Limb (tissue), 2 donors: ENCODE measurements at regions not wholly inside any gene's neighbourhood (a gene's known extent, or its start where the extent isn't known, plus 50 kb on each side); places are given as distances from the start of the nearest gene placed in this dataset.

ENCODE experiments used
- DNase-seq, 2 donors: peaks; one replicate each; pipeline ENCODE4 v3.0.0-alpha.2; 2016; ENCODE audit errors: extremely low spot score in 2 of 2

DNA sequence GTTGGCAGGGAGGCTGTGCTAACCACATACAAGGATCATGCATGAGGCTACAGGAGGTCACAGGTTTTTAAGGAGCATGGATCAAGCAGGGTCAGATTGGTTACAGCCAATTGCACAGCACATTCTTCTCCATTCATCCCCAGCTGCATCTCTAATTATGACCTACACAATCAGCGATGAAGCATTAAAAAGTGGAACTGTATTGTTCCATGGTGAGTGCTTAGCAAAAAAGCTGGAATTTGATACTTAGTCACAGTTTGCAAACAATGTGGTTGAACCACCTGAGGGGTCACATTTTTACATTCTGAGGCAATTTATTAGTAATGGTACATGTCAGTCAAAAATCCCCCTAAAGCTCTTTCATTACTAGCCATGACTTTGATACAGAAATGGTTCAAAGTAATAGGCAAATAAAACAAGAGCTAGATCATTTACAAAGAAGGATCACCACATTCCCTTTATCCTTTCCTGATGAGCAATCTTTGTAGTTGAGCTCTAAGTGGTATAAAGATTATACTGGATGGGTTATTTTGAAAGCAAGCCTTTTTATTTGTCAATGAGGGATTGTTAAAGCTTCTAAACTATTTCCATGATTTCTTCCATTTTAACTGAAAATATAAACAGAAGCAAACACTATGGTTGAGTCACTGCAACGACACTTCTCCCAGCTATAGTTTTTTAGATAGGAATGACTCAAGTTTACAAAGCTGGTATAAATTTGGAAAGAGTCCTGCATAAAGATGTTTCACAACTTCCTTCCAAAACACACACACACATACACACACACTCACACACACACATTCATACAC lies 217.8 kb upstream of the SEMA3A start:
- no peak for DNase-seq

DNA sequence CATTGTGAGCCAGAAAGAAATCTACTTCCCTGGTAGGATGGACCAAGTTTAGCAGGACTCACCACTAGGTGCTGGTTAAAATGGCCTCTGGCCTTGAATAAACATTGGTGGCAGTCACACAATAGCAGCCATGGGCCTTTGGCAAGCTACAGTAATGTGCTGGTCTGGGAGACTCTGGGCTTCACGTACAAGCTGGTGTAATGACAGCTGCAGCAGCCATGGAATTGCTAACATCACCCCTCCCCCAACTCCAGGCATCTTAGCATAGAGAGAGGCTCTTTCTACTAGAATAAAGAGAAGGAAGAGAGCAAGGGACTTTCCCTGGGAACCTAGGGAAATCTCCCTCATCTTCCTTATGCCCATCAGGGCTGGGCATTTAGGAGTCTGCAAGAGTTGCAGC lies 205.1 kb upstream of the SEMA3A start:
- no peak for DNase-seq

DNA sequence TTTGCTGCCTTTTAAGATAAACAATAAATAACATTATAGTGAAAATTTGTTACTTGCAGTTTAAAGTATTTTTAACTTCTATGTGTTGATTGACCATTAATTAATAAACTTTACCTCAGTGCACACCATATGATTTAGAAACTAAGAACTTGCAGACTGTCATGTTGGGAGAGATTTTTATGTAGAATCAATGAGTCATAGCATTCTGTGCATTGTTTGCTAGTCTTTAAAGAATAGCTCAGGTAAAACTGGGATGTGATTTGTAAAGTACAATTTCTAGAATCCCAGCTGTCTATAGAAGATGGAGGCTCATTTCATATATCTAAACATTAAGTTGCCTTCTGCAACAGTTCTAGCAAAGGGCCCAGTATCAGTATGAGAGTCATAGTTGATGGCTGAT lies 199.6 kb upstream of the SEMA3A start:
- no peak for DNase-seq

DNA sequence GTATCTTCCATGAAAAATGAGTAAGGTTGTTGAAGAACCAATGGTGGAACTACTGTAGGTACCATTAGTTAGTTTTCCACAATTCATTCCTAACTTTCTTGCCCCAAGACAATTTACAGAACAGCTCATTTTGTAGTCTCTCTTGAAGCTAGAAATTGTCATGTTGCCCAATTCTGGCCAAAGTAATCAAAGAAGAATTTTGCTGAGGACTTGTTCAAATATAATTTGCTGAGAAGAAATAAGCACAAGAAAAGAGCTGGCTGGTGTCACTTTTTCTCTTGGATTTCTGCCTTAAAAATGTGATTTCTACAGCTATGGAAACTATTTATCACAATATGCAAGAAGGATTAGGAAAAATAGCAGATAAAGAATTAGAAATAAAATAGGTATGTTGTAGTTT lies 199.2 kb upstream of the SEMA3A start:
- no peak for DNase-seq

DNA sequence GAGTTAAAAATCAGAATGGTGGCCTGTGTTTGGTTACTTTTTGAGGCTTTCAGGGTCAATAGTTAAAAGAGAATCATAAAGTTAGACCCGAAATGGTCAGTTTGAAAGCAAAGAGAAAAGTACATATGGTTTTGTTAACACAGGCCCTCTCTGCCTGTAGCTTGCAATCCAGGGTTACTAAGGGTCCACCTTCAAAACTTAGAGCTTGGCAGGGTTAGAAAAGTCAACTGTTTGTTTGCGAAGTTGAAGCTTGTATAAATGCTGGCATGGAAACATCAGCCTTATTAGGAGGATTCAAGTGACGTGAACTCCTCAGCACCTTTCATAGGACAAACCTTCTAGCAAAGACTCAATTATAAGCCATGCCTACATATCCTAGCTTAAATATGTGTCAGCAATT lies 196.3 kb upstream of the SEMA3A start:
- no peak for DNase-seq

DNA sequence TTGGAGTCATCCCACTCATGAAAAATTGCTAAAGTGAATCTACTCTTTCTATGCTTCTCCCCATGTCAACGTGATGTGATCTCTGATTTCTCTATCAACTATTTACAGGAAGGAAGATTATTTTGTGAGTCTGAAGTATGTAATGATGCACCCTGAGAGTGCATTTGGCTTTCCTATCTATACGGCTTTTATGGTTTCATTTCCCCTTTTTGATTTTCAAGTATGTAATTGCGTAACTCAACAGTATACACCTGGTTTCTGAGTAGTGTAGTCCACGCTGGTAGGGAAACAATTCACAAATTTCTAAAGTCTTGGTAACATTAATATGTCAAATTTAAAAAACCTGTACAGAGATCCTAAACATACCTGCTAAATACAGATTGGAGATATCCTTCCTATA lies 194.7 kb upstream of the SEMA3A start:
- no peak for DNase-seq

DNA sequence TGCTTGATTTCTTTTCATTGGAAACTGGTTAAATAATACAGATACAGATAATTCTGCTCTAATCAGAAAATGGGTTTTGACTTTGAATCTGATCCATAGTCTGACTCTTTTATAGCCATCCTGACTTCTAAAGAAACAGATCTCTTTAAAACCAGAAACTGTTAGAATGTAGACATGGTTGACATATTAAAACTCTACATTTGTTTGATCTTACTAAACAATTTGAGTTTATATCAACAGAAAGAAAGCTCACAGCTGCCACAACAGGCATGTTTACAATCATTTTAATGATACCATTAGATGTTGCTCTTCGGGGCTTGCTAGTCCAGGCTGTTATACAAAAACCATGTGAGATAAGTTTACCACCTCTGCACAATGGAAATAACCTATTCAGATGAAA lies 193.0 kb upstream of the SEMA3A start:
- DNase-seq: no peak

DNA sequence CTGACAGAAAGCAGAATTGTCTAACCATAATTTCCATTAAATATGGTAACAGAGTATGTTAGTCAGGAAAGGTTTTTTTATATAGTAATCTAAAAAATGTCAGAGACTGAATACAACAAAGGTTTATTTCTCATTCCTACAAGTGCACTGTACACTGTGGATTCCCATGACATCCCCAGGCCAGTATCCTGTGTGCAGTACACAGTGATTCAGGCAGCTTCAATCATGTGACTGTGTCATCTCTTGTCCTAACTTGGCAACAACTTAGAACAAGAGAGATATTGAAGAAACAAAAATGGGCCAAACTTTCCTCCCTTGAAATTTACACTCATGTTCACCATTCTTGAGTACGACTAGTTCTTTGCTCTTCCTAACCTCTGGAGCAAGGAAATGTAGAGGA lies 189.8 kb upstream of the SEMA3A start:
- DNase-seq: no peak

DNA sequence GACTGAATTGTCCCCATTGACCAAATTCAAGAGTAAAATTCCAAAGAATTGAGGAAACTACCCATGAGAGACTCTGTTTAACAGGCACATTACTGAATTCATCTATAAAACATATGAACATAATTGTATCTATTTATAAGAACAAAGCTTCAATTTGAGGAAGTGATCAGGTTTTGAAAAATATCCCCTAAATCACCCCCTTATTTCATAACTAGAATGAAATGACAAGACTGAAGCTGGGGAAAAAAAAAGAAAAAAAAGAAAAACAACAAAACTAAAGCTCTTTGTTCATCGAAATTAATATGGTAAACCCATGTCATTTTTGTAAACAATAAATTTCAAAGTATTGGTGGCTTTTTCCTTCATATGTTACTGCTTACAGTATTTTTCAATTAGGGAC lies 184.9 kb upstream of the SEMA3A start:
- DNase-seq: no peak

DNA sequence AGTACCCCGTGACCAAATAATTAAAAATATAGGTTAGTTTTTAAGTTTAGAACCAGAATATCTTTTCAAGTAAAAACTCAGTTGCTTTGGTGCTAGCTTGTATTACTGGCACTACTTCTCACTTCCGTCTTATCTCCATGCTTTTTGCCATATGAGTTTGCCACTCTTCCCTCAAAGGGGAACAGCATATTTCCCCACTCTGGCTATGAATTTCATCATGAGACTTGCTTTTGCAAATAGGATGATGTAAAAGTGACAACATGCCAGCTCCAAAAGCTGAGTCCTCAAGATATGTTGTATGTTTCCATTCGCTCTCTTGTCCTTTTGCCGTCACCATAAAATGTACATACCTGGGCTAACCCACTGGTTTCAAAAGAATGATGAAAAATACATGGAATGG lies 178.1 kb upstream of the SEMA3A start:
- DNase-seq: no peak

DNA sequence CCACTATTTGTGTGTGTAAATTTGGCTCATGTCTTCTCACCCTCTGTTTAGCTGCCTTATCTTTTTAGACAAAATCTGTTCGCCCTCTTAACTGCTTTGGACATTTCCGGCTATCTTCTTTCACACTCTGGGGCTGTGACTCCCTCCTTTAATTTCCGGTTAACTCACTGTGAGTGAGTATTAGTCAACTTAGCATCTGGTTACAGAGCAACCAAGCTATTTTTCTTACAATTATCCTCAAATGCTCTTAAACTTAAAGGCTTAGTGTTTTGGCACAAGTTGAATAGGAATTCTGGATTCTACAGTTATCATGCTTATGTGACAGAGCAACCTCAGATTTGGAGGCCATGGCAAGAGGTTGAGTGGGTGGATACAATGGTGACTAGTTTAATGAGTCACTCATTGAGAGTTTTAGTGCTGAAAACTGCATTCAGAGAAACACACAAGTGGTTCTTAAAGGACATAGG lies 177.6 kb upstream of the SEMA3A start:
- no peak for DNase-seq

DNA sequence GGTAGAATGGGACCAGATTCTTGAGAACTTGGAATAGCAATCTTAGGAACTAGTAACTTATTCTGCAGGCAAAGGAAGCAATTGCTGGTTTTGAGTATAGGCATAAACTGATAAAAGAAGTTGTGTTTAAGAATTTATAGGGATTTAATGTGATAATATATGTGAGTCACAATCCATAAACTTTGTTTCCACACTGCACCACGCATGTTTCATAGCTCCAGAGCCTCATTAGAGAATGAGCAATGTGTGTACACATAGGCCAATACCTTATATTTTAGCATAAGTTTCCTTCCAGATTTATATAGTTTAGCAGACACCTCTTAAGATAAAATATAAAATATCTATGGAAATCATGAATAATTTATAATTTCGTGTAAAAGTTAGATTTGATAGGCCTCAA lies 175.5 kb upstream of the SEMA3A start:
- DNase-seq: no peak

DNA sequence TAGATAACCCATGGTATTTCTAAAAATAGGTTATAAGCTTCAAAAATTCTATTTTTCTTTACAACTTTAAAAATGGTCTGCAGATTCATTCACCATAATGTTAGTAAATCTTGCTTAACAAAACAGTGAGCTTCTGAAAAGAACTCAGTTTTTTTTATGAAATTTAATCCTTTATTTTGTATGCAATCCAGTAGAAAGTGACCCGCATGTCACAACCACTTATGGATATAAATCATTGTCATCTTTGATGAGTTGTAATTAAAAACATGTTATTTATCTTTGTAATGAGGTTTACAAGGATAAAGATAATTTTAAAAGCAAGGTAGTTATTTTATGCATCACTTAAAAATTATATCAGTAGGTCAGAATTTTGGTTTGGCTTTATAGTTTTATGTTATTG lies 173.5 kb upstream of the SEMA3A start:
- DNase-seq: no peak

DNA sequence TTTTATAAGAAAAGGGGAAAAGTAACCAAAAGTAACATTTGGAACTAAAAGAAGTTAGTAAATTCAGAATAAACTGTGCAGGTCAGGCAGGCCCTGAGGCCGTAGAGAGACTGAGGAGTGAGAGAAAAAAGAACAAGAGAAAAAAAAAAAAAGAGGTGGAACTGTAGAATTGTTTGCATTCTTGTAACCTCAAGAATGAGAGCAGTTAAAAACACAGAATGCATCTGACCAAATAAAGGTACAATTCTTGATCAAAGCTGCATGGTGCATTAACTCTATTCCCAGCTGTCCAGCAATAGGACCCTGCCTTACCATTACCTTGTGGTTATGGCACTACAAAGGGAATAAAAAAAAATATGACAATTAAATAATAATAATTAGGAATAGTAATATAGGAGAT lies 170.1 kb upstream of the SEMA3A start:
- no peak for DNase-seq

DNA sequence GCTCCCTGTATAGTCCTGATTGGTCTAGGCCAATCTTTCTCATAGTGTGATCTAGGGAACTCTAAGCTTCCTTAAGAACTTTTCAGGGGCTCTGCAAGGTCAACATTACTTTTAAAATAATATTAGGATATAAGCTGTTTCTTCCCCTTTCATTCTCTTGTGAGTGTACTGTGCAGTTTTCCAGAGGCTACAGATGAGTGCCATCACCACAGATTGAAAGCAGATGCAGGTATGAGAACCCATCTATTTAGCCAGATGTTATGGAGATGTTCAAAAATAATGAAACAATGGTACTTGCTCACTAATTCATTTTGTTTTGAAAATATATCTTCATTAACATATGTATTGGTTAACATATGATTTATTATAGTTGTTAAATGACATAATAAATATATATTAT lies 169.2 kb upstream of the SEMA3A start:
- DNase-seq: peak in 1 of 2 donors; percentile 28

DNA sequence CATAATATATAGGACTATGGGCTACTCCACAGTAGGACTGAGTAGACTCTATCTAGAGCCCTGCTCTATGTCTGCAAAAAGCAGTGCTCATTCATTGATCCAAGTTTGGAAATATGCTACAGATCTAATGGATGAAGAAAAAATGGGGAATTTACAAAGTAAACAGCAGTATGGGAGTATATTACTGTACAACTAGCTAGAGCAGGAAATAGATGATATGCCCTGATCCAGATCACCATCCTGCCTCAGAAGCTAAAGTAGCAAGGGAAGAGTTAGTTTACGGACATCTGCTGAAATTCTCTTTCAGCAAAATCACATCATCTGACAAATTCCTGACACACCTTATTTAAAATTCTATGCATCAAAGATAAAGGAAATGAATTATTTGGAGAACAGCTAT lies 168.2 kb upstream of the SEMA3A start:
- DNase-seq: no peak

DNA sequence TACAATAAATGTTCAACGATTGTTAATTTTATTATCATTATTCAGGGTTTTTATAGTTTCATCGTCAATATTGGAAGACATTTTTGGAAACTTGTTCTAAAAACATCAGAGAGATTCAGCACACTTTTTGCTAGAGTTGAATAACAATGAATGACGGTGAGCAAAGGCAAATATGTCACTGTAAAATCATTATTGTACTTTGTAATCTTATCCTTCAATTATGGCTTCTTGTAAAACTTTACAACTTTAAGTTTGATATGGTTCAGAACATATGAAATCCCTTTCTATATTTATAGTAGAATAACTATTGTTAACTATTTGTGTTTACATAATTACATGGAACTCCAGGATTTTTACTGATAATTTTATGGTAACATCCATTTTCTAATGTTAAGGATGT lies 167.8 kb upstream of the SEMA3A start:
- DNase-seq: no peak

DNA sequence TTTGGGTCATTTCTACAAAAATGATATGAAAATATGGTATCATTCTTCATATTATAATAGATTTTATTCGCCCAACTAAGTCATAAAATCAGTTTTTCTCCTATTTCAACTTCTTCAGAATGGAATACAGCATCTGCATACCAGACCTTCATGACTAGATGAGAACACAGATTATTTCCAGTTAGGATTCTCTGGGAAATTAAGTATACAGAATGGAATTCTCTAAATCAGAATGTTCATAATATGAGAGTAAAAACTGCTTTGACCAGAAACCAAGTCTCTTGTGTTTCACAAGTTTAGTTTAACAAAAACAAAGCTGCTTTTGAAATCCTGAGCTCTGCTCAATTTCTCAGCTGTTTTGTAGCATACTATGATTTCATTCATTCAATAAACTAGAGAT lies 160.3 kb upstream of the SEMA3A start:
- DNase-seq: no peak

DNA sequence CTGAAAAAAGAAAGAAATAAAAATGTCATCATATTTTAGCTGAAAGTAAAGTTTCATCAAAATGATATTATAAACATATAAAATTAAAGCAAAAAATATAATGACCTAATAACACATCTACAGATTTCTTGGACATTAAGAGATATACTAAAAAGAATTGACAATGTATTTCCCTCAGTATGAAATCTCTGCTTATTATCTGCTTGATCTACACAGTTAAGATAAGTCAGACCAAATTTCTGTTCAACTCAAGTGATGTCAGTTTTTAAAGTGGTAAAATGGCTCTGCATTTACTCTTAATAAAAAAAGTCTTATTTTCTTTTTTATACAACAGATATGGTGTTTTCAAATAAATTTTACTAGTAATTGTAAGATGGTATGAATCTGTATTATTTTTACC lies 159.4 kb upstream of the SEMA3A start:
- DNase-seq: no peak

DNA sequence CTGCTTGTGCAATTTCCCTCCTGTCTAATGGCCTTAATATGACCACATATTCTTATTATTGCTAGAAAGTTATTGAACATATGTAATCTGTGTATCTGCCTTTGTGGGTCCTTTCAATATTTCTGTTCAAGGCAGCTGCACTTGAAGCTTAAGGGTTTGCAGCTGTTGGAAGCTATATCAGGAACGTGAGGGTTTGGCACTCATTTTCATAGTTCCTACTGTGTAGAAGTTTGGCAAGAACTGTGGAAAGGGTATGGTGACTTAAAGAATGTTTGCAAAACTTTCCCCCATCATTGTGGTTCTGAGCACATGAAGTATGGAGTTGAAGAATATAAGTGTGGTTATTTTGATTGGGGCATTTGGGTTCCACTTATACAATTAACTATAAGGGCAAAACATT lies 144.7 kb upstream of the SEMA3A start:
- DNase-seq: peak; percentile 29 to 80

DNA sequence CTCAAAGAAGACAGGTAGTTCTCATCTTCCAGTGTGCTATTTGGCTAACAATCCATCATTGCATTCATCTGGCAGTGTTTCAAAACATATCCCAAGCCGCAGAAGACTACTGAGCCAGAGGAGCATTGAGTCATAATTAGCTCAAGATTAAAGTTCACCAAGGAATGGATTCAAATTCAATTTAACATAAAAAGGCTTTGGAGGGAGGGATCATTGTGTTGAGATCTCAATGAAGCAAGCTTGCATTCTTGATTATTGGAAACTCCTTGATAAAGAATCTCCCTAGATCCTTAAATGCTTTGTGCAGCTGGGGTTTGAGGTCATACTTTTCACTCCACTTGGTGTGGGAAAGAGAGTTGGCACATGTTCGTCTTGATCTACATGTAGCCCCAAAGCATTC lies 142.8 kb upstream of the SEMA3A start:
- DNase-seq: no peak

DNA sequence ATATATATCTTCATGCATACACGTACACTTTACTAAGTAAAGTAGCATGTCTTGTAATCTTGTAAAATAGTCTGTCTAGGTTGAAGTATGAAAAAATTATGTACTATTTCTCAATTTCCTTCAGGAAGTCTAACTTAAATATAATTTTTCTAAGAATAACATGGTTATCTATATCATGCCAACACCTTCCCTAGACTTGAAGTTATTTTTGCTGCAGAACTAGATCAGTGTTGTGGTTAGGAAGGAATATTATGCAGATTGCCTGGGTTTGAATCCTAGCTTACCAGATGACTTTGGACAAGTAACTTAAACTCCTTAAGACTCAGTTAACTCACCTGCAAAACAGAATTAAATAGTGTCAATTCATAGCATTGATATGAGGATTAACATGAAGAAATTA lies 142.2 kb upstream of the SEMA3A start:
- DNase-seq: no peak

DNA sequence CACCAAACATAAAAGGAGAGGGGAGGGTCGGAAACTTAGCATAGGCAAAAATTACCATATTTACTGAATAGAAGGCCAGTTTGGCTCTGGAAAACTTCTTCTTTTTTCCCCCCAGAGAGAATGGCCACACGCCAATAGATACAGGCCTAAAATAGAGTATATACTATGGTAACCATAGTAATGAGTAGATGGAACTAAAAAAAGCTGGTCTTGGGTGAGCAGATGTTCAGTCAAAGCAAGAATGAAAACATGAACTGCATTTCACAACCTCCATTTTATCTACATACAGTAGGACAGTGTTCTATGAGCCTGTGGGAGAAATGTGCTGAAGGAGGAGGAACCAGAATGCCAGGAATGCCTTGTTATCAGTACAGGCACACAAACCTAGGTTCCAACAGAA lies 141.7 kb upstream of the SEMA3A start:
- DNase-seq: peak in 1 of 2 donors; percentile 24

DNA sequence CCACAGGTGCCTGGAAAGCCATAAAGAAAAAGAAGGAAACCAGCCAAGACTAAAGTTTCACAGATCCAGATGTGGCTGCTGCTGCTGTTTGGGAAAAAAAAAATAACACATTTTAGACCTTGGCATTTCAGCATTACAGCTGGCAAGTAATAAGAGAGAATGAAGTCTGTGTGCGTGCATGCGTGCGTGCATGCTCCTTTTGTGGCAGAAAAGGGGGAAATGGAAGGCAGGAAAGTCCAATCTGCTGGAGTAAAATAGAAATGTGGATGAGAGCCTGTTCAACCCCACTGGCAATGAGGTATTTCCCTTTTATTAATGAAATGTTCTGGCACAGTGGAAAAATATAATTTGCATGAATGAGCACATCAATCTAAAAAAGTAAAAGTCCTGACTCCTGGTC lies 137.0 kb upstream of the SEMA3A start:
- peak; percentile 34 to 62 for DNase-seq
